ENCODE measurements at regions not wholly inside any gene's neighbourhood (a gene's known extent, or its start where the extent isn't known, plus 50 kb on each side); places are given as distances from the start of the nearest gene placed in this dataset.

DNA sequence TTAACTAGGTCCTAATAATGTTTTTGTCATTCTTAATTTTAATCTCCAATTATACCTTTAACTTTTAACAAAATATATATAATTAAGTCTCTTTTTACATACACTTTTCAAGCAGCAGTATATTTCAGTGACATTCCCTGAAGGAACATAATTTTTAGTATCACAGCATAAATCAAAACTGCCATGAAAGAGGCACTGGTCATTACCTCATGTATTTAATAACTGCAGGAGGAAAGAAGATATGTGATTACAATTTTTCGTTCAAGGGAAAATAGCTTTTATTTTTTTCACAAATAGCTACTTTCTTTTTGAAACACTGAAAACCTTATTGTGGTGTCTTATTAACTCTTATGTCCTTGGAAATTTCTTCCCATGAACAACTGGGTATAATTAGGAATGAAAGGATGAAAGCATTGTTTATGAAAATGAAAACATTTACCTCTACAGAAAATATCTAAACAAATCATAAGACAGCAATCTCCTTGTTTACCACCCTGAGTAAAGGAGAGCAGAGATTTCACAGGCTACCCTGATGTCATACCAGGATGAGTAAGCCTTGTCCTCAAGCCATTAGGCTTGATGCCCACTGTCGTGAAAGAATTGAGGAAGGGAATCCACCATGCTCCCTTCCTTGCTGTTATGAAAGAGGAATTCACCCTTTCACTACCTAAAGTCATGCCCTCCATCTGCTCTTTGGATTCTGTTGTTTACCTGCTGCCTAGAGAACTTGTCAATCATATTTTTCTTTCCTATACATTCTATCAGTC, 877.2 kb upstream of the PCDH20 start:
- no peak for DNase-seq
- Histone ChIP-seq H3K27me3 (ENCODE audit: low read depth) (no peaks in the 10 kb centered on the region), H3K4me3 (no peak overlapping the region), H3K27ac (no peak overlapping the region), H3K9me3 (no peaks in the 10 kb centered on the region), H3K4me1 (no peaks in the 10 kb centered on the region), H3K36me3 (no peaks in the 10 kb centered on the region)
- TF ChIP-seq, protein P1, sequence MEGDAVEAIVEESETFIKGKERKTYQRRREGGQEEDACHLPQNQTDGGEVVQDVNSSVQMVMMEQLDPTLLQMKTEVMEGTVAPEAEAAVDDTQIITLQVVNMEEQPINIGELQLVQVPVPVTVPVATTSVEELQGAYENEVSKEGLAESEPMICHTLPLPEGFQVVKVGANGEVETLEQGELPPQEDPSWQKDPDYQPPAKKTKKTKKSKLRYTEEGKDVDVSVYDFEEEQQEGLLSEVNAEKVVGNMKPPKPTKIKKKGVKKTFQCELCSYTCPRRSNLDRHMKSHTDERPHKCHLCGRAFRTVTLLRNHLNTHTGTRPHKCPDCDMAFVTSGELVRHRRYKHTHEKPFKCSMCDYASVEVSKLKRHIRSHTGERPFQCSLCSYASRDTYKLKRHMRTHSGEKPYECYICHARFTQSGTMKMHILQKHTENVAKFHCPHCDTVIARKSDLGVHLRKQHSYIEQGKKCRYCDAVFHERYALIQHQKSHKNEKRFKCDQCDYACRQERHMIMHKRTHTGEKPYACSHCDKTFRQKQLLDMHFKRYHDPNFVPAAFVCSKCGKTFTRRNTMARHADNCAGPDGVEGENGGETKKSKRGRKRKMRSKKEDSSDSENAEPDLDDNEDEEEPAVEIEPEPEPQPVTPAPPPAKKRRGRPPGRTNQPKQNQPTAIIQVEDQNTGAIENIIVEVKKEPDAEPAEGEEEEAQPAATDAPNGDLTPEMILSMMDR (IDR thresholded peaks at IDR 0.05): no peak
- intact Hi-C loops (cut with DNase I): no loop called here
- no peak for ATAC-seq

DNA sequence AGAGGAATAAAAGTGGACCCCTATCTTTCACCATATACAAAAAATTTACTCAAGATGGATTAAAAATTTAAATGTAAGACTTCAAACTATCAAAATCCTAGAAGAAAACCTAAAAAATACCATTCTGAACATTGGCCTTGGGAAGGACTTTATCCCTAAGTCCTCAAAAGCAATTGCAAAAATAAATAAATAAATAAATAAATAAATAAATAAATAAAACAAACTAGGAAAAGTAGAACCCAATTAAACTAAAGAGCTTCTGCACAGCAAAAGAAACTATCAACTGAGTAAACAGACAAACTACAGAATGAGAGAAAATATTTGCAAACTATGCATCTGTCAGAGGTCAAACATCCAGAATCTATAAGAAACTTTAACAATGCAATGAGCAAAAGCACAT, 874.9 kb upstream of the PCDH20 start:
- Histone ChIP-seq H3K36me3 (no peaks in the 10 kb centered on the region), H3K27me3 (ENCODE audit: low read depth) (no peaks in the 10 kb centered on the region), H3K4me1 (no peaks in the 10 kb centered on the region), H3K4me3 (no peak overlapping the region), H3K9me3 (no peaks in the 10 kb centered on the region), H3K27ac (no peak overlapping the region)
- TF ChIP-seq, protein P1 (IDR thresholded peaks at IDR 0.05): no peak
- DNase-seq: no peak
- no peak for ATAC-seq
- intact Hi-C loops (cut with DNase I): no loop called here

DNA sequence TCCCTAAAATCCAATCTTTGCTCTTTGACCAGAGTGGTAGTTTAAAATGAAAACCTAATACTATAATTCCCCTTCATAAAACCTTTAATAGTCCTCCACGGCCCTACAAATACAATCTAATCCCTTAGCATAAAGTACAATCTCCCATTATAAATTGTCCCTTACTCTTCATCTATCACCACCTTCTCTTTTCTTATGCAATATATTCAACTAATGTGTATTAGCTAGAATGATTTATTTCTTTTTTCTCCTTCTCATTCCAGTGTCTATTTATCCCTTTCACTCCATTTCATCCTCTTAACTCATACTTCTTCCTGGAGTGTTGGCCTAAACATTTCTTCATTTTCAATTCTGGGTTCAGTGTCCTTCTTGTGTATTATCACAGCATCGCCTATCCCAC, 872.1 kb upstream of the PCDH20 start:
- DNase-seq: no peak

DNA sequence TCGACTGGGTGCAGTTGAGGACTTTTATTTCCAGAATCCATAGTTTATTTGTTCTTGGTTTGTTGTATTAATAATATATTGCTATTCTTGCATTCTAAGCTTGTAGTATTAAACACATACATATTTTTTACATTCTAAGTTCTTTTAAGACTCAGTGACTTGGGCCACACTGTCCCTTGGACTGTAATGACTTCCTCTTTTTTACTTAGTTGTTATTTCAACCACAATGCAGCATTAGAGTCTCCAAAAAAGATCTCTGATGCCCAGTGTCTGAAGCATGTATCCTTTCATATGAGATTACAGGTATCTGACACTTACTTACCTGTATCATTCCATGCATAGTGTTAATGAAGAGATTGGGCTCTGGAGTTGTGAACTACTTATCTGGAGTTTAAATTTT, 864.9 kb upstream of the PCDH20 start:
- no peak for ATAC-seq
- H3K4me3 ChIP-seq: no peak overlapping the region
- no peaks in the 10 kb centered on the region for H3K4me1 ChIP-seq
- no peak overlapping the region for H3K27ac ChIP-seq
- no peaks in the 10 kb centered on the region for H3K9me3 ChIP-seq
- no peaks in the 10 kb centered on the region for H3K27me3 ChIP-seq (ENCODE audit: low read depth)
- no peak for DNase-seq
- TF ChIP-seq, protein P1 (IDR thresholded peaks at IDR 0.05): no peak
- H3K36me3 ChIP-seq: no peaks in the 10 kb centered on the region
- intact Hi-C loops (cut with DNase I): no loop called here

More for the DNA sequence above, 872.1 kb upstream of the PCDH20 start:
- Histone ChIP-seq H3K9me3 (no peaks in the 10 kb centered on the region), H3K27ac (no peak overlapping the region), H3K36me3 (no peaks in the 10 kb centered on the region), H3K27me3 (ENCODE audit: low read depth) (no peaks in the 10 kb centered on the region), H3K4me1 (no peaks in the 10 kb centered on the region), H3K4me3 (no peak overlapping the region)
- intact Hi-C loops (cut with DNase I): no loop called here
- TF ChIP-seq, protein P1 (IDR thresholded peaks at IDR 0.05): no peak
- ATAC-seq: no peak

DNA sequence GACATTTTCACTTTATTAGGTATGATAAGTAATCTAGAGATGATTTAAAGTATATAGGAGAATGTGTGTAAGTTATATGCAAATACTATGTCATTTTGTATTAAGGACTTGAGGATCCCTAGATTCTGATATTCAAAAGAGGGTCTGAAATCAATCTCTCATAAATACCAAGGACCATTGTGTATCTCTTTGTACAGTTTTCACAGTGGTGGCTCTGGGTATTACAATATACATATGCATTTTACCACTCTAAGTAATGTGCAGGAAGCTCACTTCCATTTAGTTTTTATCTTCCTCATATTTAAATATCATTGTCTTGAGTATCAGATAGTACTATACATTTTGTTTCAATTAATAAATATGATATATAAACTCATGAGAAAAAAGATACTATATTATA, 862.6 kb upstream of the PCDH20 start:
- Histone ChIP-seq H3K36me3 (no peaks in the 10 kb centered on the region), H3K9me3 (no peaks in the 10 kb centered on the region), H3K4me3 (no peak overlapping the region), H3K27me3 (ENCODE audit: low read depth) (no peaks in the 10 kb centered on the region), H3K27ac (no peak overlapping the region), H3K4me1 (no peaks in the 10 kb centered on the region)
- TF ChIP-seq, protein P1 (IDR thresholded peaks at IDR 0.05): no peak
- ATAC-seq (no peak), DNase-seq (no peak)
- intact Hi-C loops (cut with DNase I): no loop called here

Measured in lower lobe of right lung (tissue), 2 donors.